Ectodermal cell (in vitro differentiated cells): ENCODE measurements at regions not wholly inside any gene's neighbourhood (a gene's known extent, or its start where the extent isn't known, plus 50 kb on each side); places are given as distances from the start of the nearest gene placed in this dataset.

ENCODE experiments used
- H3K27ac ChIP-seq: 2 replicates; pipeline ENCODE4 v1.7.0; 2013; ENCODE audit warnings: mild to moderate bottlenecking, low read depth, low read length; ENCODE audit not compliant: insufficient read depth, poor library complexity, severe bottlenecking
- H3K27me3 ChIP-seq: 2 replicates; pipeline ENCODE4 v1.7.0; 2013; ENCODE audit warnings: mild to moderate bottlenecking, low read length; ENCODE audit not compliant: insufficient read depth, control insufficient read depth, poor library complexity, severe bottlenecking
- H3K36me3 ChIP-seq: one replicate; pipeline ENCODE4 v1.7.0; 2013; ENCODE audit warnings: low read length; ENCODE audit not compliant: control insufficient read depth, insufficient read depth
- H3K4me1 ChIP-seq: one replicate; pipeline ENCODE4 v1.7.0; 2013; ENCODE audit warnings: low read length; ENCODE audit not compliant: control insufficient read depth, insufficient read depth
- H3K4me3 ChIP-seq: 2 replicates; pipeline ENCODE4 v1.7.0; 2013; ENCODE audit warnings: low read depth, low read length, control low read depth; ENCODE audit not compliant: insufficient read depth
- H3K9me3 ChIP-seq: 2 replicates; pipeline ENCODE4 v1.7.0; 2013; ENCODE audit warnings: mild to moderate bottlenecking, low read length, moderate library complexity; ENCODE audit not compliant: control insufficient read depth
- WGBS, 2 experiments: methylation state at CpG; one replicate each; pipeline ENCODE4 v1.1.7; 2013; ENCODE audit warnings: missing lambda C conversion rate in 2 of 2; 5-methylcytosine and 5-hydroxymethylcytosine counted together

DNA sequence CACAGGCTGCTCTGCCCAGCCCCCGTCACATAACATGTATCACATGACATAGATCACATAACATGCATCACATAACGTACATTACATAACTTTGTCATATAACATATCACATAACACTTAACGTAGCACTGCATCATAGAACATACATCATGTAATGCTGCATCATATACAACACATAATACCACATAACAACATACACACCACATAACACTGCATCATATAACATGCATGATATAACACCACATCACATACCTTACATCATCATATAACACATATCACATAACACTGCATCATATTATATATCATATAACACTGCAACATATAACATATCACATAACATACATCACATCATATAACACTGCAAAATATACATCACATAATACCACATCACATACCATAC, 83.8 kb downstream of the AXIN2 start:
- Histone ChIP-seq H3K27ac (no peak overlapping the region), H3K4me3 (no peak overlapping the region), H3K9me3 (no peaks in the 10 kb centered on the region), H3K36me3 (no peaks in the 10 kb centered on the region), H3K4me1 (no peaks in the 10 kb centered on the region), H3K27me3 (no peaks in the 10 kb centered on the region)
- WGBS, 2 experiments, result 93 to 94% methylated on average over 3 of the region's 3 CpGs

- 95 to 96% methylated on average over 2 of the region's 2 CpGs for WGBS, 2 experiments
Observed at GRCh38 chr17:65474660-65475059, 86.8 kb downstream of the AXIN2 start.

DNA sequence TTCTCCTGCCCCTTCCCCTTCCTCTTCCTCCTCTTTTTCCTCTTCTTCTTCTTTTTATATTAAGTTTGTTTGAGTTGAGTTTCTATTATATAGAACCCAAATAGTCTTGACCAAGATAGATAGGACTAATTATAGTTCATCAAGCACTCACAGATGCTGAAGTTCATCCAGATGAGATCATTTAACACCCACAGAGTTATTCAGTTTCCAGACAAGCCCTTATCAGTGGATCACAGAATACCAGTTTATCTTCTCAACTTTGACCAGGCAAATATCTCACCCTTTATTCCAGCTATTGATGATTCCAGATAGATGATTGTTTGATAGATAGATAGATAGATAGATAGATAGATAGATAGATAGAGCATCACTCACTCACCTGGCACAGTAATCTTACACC, 87.5 kb downstream of the AXIN2 start:
- Histone ChIP-seq H3K4me3 (no peak overlapping the region), H3K27me3 (no peaks in the 10 kb centered on the region), H3K4me1 (peaks cover 7% of the 10 kb centered on the region), H3K27ac (no peak overlapping the region), H3K9me3 (no peaks in the 10 kb centered on the region), H3K36me3 (no peaks in the 10 kb centered on the region)

More at GRCh38 chr17:65474660-65475059, 86.8 kb downstream of the AXIN2 start:
- no peaks in the 10 kb centered on the region for H3K9me3 ChIP-seq
- no peaks in the 10 kb centered on the region for H3K36me3 ChIP-seq
- no peaks in the 10 kb centered on the region for H3K27me3 ChIP-seq
- no peak overlapping the region for H3K27ac ChIP-seq
- peaks cover 7% of the 10 kb centered on the region for H3K4me1 ChIP-seq
- no peak overlapping the region for H3K4me3 ChIP-seq

DNA sequence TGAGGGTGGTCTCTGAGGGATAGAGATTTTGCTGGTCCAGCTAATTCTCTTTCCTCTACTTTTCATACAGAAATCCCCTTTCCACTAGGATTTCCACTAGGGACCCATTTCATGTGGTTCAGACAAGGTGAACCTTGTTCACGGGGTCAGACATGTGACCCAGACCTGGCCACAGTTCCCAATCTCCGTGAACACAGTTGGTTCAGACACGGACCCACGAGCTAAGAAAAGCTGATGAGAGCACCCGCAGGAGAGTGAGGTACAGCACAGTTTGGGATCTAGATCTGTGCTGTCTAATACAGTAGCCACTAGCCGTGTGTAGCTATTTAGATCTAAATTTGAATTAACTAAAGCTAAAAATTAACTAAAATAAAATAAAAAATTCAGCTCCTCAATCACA, 88.1 kb downstream of the AXIN2 start:
- Histone ChIP-seq H3K27me3 (no peaks in the 10 kb centered on the region), H3K36me3 (no peaks in the 10 kb centered on the region), H3K4me3 (no peak overlapping the region), H3K27ac (no peak overlapping the region), H3K4me1 (peaks cover 7% of the 10 kb centered on the region), H3K9me3 (no peaks in the 10 kb centered on the region)
- WGBS, 2 experiments, result 93% methylated on average over 5 of the region's 6 CpGs

- Histone ChIP-seq H3K36me3 (no peaks in the 10 kb centered on the region), H3K9me3 (no peaks in the 10 kb centered on the region), H3K27ac (no peak overlapping the region), H3K4me1 (peaks cover 7% of the 10 kb centered on the region), H3K4me3 (no peak overlapping the region), H3K27me3 (no peaks in the 10 kb centered on the region)
- WGBS, 2 experiments, result 88 to 93% methylated on average over 7 to 8 of the region's 8 CpGs
Observed at GRCh38 chr17:65472666-65473309, 88.7 kb downstream of the AXIN2 start.

- H3K4me3 ChIP-seq, result no peak overlapping the region
- no peak overlapping the region for H3K27ac ChIP-seq
- 79 to 86% methylated on average over 4 of the region's 4 CpGs for WGBS, 2 experiments
- H3K27me3 ChIP-seq, result no peaks in the 10 kb centered on the region
- H3K36me3 ChIP-seq, result no peaks in the 10 kb centered on the region
- peaks cover 14% of the 10 kb centered on the region for H3K4me1 ChIP-seq
- H3K9me3 ChIP-seq, result no peaks in the 10 kb centered on the region
Observed at GRCh38 chr17:65470783-65471182, 90.7 kb downstream of the AXIN2 start.

DNA sequence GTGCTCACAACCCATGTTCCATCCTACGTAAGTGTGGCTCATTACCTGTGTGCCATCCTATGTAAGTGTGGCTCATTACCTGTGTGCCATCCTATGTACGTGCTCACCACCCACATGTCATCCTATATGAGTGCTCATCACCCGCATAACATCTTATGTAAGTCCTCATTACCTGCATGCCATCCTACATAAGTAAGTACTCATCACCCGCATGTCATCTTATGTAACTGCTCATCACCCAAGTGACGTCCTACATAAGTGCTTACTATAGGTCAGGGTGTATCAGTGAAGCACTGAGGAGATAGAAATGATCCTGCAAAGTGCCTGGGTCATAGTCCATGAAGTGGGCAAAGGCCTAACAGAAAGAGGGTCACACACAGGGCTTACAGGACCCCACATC, 93.1 kb downstream of the AXIN2 start:
- WGBS, 2 experiments, result 91 to 96% methylated on average over 5 of the region's 5 CpGs
- Histone ChIP-seq H3K27me3 (no peaks in the 10 kb centered on the region), H3K36me3 (no peaks in the 10 kb centered on the region), H3K27ac (no peak overlapping the region), H3K4me1 (peaks cover 14% of the 10 kb centered on the region), H3K9me3 (no peaks in the 10 kb centered on the region), H3K4me3 (no peak overlapping the region)

- Histone ChIP-seq H3K27ac (no peak overlapping the region), H3K27me3 (no peaks in the 10 kb centered on the region), H3K9me3 (no peaks in the 10 kb centered on the region), H3K36me3 (no peaks in the 10 kb centered on the region), H3K4me1 (peaks cover 14% of the 10 kb centered on the region), H3K4me3 (no peak overlapping the region)
- WGBS, 2 experiments, result 42 to 51% methylated on average over 3 to 5 of the region's 5 CpGs
Observed at GRCh38 chr17:65467156-65467555, 94.3 kb downstream of the AXIN2 start.

DNA sequence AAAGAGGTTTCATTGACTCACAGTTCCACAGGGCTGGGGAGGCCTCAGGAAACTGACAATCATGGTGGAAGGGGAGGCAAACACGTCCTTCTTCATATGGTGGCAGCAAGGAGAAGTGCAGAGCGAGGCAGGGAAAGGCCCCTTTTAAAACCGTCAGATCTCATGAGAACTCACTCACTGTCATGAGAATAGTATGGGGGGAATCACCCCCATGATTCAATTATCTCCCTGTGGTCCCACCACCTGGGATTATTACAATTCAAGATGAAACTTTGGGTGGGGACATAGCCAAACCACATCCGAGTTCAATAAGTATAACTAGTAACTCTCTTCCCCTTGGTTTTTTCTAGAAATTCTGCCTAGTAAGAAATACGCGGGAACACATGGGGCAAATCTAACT, 94.9 kb downstream of the AXIN2 start:
- H3K4me3 ChIP-seq, result no peak overlapping the region
- peaks cover 14% of the 10 kb centered on the region for H3K4me1 ChIP-seq
- no peaks in the 10 kb centered on the region for H3K9me3 ChIP-seq
- no peaks in the 10 kb centered on the region for H3K36me3 ChIP-seq
- no peak overlapping the region for H3K27ac ChIP-seq
- 92 to 97% methylated on average over 6 of the region's 6 CpGs for WGBS, 2 experiments
- no peaks in the 10 kb centered on the region for H3K27me3 ChIP-seq

- no peaks in the 10 kb centered on the region for H3K27me3 ChIP-seq
- H3K4me1 ChIP-seq, result peaks cover 17% of the 10 kb centered on the region
Observed at GRCh38 chr17:65463242-65463641, 98.2 kb downstream of the AXIN2 start.

More at GRCh38 chr17:65463242-65463641, 98.2 kb downstream of the AXIN2 start:
- H3K36me3 ChIP-seq, result no peaks in the 10 kb centered on the region
- H3K9me3 ChIP-seq, result no peaks in the 10 kb centered on the region
- WGBS, 2 experiments, result 91 to 92% methylated on average over 9 of the region's 9 CpGs
- H3K27ac ChIP-seq, result no peak overlapping the region
- H3K4me3 ChIP-seq, result no peak overlapping the region
